ENCODE measurements at regions not wholly inside any gene's neighbourhood (a gene's known extent, or its start where the extent isn't known, plus 50 kb on each side); places are given as distances from the start of the nearest gene placed in this dataset.
"Not testable (repeated sequence)": the region's sequence is repeated elsewhere in the genome, so short reads cannot be mapped to it uniquely, and the experiment has no call there.

GRCh38 chr1:244768804-244769203 lies 66.7 kb upstream of the COX20 start:
- Mint-ChIP-seq H3K36me3 (ENCODE audit: low read depth) (no peaks in the 10 kb centered on the region), H3K4me3 (no peak overlapping the region), H3K27ac (ENCODE audit: unreplicated experiment) (no peak overlapping the region), H3K27me3 (ENCODE audit: low read depth) (peaks cover 3% of the 10 kb centered on the region), H3K4me1 (peaks cover 11% of the 10 kb centered on the region), H3K9me3 (peaks cover 6% of the 10 kb centered on the region)
- TF ChIP-seq, protein P1, sequence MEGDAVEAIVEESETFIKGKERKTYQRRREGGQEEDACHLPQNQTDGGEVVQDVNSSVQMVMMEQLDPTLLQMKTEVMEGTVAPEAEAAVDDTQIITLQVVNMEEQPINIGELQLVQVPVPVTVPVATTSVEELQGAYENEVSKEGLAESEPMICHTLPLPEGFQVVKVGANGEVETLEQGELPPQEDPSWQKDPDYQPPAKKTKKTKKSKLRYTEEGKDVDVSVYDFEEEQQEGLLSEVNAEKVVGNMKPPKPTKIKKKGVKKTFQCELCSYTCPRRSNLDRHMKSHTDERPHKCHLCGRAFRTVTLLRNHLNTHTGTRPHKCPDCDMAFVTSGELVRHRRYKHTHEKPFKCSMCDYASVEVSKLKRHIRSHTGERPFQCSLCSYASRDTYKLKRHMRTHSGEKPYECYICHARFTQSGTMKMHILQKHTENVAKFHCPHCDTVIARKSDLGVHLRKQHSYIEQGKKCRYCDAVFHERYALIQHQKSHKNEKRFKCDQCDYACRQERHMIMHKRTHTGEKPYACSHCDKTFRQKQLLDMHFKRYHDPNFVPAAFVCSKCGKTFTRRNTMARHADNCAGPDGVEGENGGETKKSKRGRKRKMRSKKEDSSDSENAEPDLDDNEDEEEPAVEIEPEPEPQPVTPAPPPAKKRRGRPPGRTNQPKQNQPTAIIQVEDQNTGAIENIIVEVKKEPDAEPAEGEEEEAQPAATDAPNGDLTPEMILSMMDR (conservative IDR thresholded peaks at IDR 0.05), result no peak
- no peak for DNase-seq (ENCODE audit: low read depth, low spot score)

DNA sequence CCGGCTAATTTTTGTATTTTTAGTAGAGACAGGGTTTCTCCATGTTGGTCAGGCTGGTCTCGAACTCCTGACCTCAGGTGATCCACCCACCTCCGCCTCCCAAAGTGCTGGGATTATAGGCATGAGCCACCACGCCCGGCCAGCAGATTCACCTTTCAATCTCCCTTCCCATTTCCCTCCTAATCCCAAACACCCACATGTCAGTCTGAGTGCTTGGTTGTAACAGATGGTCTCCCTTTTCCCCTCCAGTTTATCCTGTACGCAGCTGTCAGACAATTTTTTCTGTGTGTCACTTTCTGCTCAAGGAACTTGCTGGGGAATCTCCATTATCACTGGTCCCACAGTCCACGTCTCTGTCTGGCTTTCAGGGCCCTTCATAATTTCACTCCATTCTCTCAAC lies 64.9 kb upstream of the COX20 start:
- peaks cover 11% of the 10 kb centered on the region for H3K4me1 Mint-ChIP-seq
- H3K9me3 Mint-ChIP-seq; H3K27me3 Mint-ChIP-seq (ENCODE audit: low read depth); DNase-seq (ENCODE audit: low read depth, low spot score); H3K36me3 Mint-ChIP-seq (ENCODE audit: low read depth); H3K27ac Mint-ChIP-seq (ENCODE audit: unreplicated experiment); H3K4me3 Mint-ChIP-seq: not testable (repeated sequence)

GRCh38 chr1:244773513-244773912 lies 61.9 kb upstream of the COX20 start:
- Mint-ChIP-seq H3K36me3 (ENCODE audit: low read depth) (no peaks in the 10 kb centered on the region), H3K9me3 (no peaks in the 10 kb centered on the region), H3K27ac (ENCODE audit: unreplicated experiment) (no peak overlapping the region), H3K4me3 (no peak overlapping the region), H3K4me1 (no peaks in the 10 kb centered on the region), H3K27me3 (ENCODE audit: low read depth) (no peaks in the 10 kb centered on the region)
- no peak for DNase-seq (ENCODE audit: low read depth, low spot score)
- TF ChIP-seq, protein P1 (conservative IDR thresholded peaks at IDR 0.05), result no peak

DNA sequence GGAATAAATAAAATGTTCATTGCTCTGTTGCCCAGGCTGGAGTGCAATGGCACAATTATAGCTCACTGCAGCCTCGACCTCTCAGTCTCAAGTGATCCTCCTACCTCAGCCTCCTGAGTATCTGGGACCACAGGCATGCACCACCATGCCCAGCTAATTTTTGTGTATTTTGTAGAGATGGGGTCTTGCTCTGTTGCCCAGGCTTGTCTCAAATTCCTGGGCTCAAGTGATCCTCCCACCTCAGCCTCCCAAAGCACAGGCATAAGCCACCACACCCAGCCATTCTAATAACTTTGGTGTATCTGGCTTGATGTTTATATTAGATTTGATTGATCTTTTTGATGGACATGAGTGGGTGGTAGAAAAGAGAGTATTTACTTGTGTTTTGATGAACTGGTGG lies 58.7 kb upstream of the COX20 start:
- DNase-seq (ENCODE audit: low read depth, low spot score); H3K4me1 Mint-ChIP-seq; H3K9me3 Mint-ChIP-seq: not testable (repeated sequence)

DNA sequence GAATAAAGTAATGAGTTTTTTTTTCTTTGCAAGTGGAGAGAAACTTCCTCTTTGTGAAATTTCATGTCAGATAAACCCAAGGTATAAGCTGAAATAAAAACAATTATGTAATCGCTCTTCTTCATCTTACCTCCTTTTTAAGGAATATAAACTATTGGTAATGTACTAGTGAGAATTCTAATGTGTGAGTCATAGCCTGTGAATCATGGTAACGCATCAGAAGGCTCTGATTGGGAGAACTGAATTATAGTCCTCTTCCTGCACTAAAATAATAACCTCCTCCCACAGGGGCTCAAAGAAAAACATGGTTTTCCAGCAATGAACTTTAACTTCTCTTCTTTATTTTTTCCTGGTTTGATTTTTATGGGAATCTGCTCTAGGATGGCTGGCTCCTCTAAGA lies 57.1 kb upstream of the COX20 start:
- TF ChIP-seq, protein P1 (conservative IDR thresholded peaks at IDR 0.05), result no peak
- no peak for DNase-seq (ENCODE audit: low read depth, low spot score)
- Mint-ChIP-seq H3K36me3 (ENCODE audit: low read depth) (no peaks in the 10 kb centered on the region), H3K27ac (ENCODE audit: unreplicated experiment) (no peak overlapping the region), H3K27me3 (ENCODE audit: low read depth) (no peaks in the 10 kb centered on the region), H3K9me3 (no peaks in the 10 kb centered on the region), H3K4me3 (no peak overlapping the region), H3K4me1 (no peaks in the 10 kb centered on the region)

More for the DNA sequence above, 58.7 kb upstream of the COX20 start:
- not testable (repeated sequence) for H3K27ac Mint-ChIP-seq (ENCODE audit: unreplicated experiment); H3K36me3 Mint-ChIP-seq (ENCODE audit: low read depth); H3K4me3 Mint-ChIP-seq; H3K27me3 Mint-ChIP-seq (ENCODE audit: low read depth)

- no peak overlapping the region for H3K4me3 Mint-ChIP-seq
- TF ChIP-seq, protein P1 (conservative IDR thresholded peaks at IDR 0.05), result no peak
These were observed 56.0 kb upstream of the COX20 start for GRCh38 chr1:244779410-244779809.

DNA sequence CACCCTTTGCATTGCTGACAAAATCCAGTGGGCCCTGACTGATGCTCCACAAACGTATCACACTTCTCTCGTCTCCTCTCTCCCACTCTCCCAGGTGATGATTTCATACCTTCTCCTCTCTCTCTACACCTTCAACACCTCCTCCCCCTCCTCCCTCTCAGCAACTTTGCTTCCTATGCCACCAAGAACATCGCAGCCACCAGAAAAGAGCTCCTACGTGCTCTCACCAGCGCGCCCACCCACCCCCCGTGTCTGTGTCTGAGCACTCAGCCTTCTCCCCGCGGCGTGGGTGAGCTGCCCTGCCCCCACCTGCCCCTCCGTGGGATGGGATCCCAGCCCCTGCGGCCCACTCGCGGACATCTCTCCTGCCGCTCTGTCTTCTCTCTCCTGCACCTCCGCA lies 55.1 kb upstream of the COX20 start:
- no peak overlapping the region for H3K27ac Mint-ChIP-seq (ENCODE audit: unreplicated experiment)
- no peaks in the 10 kb centered on the region for H3K9me3 Mint-ChIP-seq
- TF ChIP-seq, protein P1 (conservative IDR thresholded peaks at IDR 0.05), result no peak
- no peaks in the 10 kb centered on the region for H3K36me3 Mint-ChIP-seq (ENCODE audit: low read depth)
- DNase-seq (ENCODE audit: low read depth, low spot score), result no peak
- H3K27me3 Mint-ChIP-seq (ENCODE audit: low read depth), result no peaks in the 10 kb centered on the region
- H3K4me1 Mint-ChIP-seq, result no peaks in the 10 kb centered on the region
- no peak overlapping the region for H3K4me3 Mint-ChIP-seq

More at GRCh38 chr1:244779410-244779809, 56.0 kb upstream of the COX20 start:
- no peak for DNase-seq (ENCODE audit: low read depth, low spot score)
- no peak overlapping the region for H3K27ac Mint-ChIP-seq (ENCODE audit: unreplicated experiment)
- no peaks in the 10 kb centered on the region for H3K4me1 Mint-ChIP-seq
- H3K9me3 Mint-ChIP-seq, result no peaks in the 10 kb centered on the region
- no peaks in the 10 kb centered on the region for H3K27me3 Mint-ChIP-seq (ENCODE audit: low read depth)
- no peaks in the 10 kb centered on the region for H3K36me3 Mint-ChIP-seq (ENCODE audit: low read depth)

All from neural crest cell (in vitro differentiated cells).